Activated naive CD8-positive, alpha-beta T cell treated with anti-CD3 and anti-CD28 coated beads, Interleukin-2, amount 10 ng/mL, durations not matched to agents 7 days and 5 days (primary cell): ENCODE measurements at regions not wholly inside any gene's neighbourhood (a gene's known extent, or its start where the extent isn't known, plus 50 kb on each side); places are given as distances from the start of the nearest gene placed in this dataset.
"Not testable (repeated sequence)": the region's sequence is repeated elsewhere in the genome, so short reads cannot be mapped to it uniquely, and the experiment has no call there.

Experiments used
- ATAC-seq: fragments of 150-1000 bp; cut with Tn5 transposase; one replicate; pipeline ENCODE4 v1.10.0; 2021; ENCODE audit warnings: low read depth, moderate library complexity
- POLR2A ChIA-PET: fragments of 350-600 bp; sonication (Branson Sonifier 250); formaldehyde crosslinking; loops from one replicate; lab custom pipeline; 2021; ENCODE audit warnings: antibody characterized with exemption; lab: Charles Lee
- DNase-seq: peaks from one replicate; pipeline ENCODE4 v3.0.0; 2021
- H3K27ac Mint-ChIP-seq: one replicate; pipeline ENCODE4 v1.8.0; 2022; ENCODE audit warnings: mild to moderate bottlenecking, mixed read lengths
- H3K27me3 Mint-ChIP-seq: one replicate; pipeline ENCODE4 v1.8.0; 2022; ENCODE audit warnings: mild to moderate bottlenecking, moderate library complexity, mixed read lengths
- H3K36me3 Mint-ChIP-seq: one replicate; pipeline ENCODE4 v1.8.0; 2021; ENCODE audit warnings: mild to moderate bottlenecking, mixed read lengths
- H3K4me1 Mint-ChIP-seq: one replicate; pipeline ENCODE4 v1.8.0; 2021; ENCODE audit warnings: mixed read lengths
- H3K4me3 Mint-ChIP-seq: one replicate; pipeline ENCODE4 v1.8.0; 2022; ENCODE audit warnings: mild to moderate bottlenecking, moderate library complexity, mixed read lengths
- H3K9me3 Mint-ChIP-seq: one replicate; pipeline ENCODE4 v1.8.0; 2021; ENCODE audit warnings: mixed read lengths

DNA sequence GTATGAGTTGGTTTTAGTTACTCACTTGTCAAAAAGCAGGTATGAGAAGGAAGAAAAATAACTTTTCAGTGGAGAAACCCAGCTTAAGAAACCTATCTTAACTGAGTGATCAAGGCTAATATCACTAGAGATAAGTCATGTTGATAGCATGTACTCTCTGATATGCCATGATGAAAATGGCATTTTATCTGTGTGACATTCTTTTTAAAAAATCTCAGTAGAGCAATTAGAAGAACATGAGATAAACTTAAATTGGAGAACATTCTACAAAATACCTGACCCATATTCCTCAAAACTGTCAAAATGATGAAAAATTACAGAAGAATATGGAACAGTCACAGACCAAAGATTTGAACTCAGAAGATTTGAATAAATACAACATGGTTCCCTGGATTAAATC lies 912.4 kb upstream of the ATXN7L3B start:
- ATAC-seq (no peak), DNase-seq (no peak)
- peaks cover 3% of the 10 kb centered on the region for H3K9me3 Mint-ChIP-seq
- H3K27me3 Mint-ChIP-seq = no peaks in the 10 kb centered on the region
- no peak overlapping the region for H3K27ac Mint-ChIP-seq
- H3K4me1 Mint-ChIP-seq = no peaks in the 10 kb centered on the region
- no peak overlapping the region for H3K4me3 Mint-ChIP-seq
- POLR2A ChIA-PET = no interaction called here
- H3K36me3 Mint-ChIP-seq = no peaks in the 10 kb centered on the region

DNA sequence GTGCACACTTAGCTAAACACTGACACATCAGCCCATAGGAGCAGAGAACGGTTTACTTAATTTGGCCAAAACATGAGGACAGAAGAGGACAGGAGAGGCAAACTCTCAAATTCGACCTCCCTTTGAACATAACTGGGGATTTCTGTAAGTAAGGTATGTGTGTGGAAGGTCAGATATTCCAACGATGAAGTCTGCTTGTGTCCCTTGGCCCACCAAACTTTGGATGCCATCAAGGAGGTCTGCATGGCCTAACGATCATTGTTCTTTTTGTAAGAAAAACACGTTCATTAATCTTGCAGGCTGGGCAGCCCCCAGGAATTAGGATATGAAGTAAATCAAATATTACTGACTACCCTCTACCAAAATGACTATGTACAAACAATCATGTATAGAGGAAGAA lies 908.5 kb upstream of the ATXN7L3B start:
- Mint-ChIP-seq H3K9me3 (no peaks in the 10 kb centered on the region), H3K27ac (no peak overlapping the region), H3K4me3 (no peak overlapping the region), H3K4me1 (no peaks in the 10 kb centered on the region), H3K27me3 (no peaks in the 10 kb centered on the region), H3K36me3 (no peaks in the 10 kb centered on the region)
- DNase-seq = no peak
- no peak for ATAC-seq
- POLR2A ChIA-PET = no interaction called here

DNA sequence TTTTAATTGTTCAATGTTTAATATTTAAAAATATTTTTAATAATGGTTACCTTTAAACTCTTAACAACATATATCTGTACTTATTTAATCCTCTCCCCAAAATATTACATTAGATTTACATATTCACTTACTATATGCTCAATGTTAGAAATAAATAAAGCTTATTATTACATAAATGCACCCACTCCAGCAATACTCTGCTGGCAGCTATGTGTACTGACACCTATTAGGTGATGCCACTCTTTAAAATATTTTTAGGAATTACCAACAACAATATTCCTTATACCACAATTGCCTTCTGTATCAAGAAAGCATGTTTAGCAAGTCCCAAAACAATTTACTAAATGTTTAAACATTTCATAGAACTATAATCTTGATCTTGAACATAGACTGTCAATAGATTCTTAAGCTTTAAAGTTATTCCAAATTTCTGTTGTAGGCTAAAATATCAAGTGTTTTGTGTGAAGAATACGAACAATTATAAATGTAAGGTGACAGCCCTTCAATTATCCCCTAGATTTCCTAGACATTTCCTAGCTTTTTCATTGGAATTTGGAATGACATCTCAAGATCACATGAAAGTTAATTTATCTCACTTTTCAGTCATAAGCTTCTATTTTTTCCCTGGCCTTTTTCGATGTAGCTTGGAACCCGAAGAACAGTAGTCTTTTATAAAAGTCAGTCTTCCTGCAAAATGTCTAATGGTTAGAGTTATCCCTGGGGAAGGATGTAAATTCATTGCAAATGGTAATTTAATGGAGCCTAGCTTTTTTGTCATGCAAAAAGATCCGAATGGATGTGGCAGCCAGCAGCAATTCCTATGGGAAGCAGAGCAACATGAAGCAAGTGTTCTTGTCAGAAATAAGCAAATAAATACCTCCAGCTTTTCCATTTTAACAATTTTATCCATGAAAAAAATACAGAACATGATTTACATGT lies 907.5 kb upstream of the ATXN7L3B start:
- no peak for ATAC-seq
- H3K9me3 Mint-ChIP-seq = no peaks in the 10 kb centered on the region
- no peak overlapping the region for H3K4me3 Mint-ChIP-seq
- no peaks in the 10 kb centered on the region for H3K27me3 Mint-ChIP-seq
- POLR2A ChIA-PET = no interaction called here
- no peaks in the 10 kb centered on the region for H3K36me3 Mint-ChIP-seq
- DNase-seq = no peak
- H3K27ac Mint-ChIP-seq = no peak overlapping the region
- no peaks in the 10 kb centered on the region for H3K4me1 Mint-ChIP-seq

DNA sequence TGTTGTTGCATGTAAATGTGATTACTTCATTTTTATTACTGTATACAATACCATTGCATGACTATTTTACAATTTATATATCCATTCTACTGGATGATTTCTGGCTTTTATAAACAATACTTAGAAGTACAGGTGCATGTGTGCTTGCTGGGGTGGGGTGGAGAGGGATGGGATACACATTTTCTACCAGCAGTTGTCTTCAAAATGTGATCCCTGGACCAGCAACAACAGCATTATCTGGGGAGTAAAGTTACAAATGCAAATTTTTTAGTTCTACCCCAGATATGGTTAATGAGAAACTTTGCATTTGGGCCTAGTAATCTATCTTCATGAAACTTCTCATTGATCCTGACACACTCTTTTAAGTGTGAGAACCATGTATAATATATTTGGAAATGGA lies 905.4 kb upstream of the ATXN7L3B start:
- H3K4me3 Mint-ChIP-seq = no peak overlapping the region
- POLR2A ChIA-PET = no interaction called here

DNA sequence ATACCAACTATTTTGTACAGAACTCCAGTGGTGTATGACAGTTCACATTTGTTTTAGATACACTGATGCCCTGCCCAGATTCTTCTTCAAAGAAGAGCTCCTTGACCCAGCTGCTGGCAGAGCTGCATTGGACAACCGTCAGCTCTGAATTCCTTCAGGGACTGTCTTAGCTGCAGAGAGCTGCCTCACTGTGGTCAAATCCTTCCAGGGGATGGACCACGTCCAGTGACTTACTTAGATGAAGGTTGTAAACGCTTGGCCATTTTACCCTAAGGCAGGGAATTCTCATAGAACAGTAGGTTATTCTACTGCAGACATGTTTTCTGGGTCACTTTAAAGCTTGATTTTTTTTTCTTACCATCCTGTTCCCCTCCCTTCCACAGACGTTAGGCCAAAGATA lies 905.0 kb upstream of the ATXN7L3B start:
- POLR2A ChIA-PET = no interaction called here
- peaks cover 1% of the 10 kb centered on the region for H3K9me3 Mint-ChIP-seq
- DNase-seq (no peak), ATAC-seq (no peak)
- no peak overlapping the region for H3K27ac Mint-ChIP-seq
- no peaks in the 10 kb centered on the region for H3K36me3 Mint-ChIP-seq
- no peaks in the 10 kb centered on the region for H3K4me1 Mint-ChIP-seq
- H3K27me3 Mint-ChIP-seq = no peaks in the 10 kb centered on the region
- no peak overlapping the region for H3K4me3 Mint-ChIP-seq

More for the DNA sequence above, 905.4 kb upstream of the ATXN7L3B start:
- DNase-seq (no peak), ATAC-seq (no peak)
- no peaks in the 10 kb centered on the region for H3K27me3 Mint-ChIP-seq
- H3K9me3 Mint-ChIP-seq = peaks cover 1% of the 10 kb centered on the region
- no peaks in the 10 kb centered on the region for H3K36me3 Mint-ChIP-seq
- H3K4me1 Mint-ChIP-seq = no peaks in the 10 kb centered on the region
- H3K27ac Mint-ChIP-seq = no peak overlapping the region

DNA sequence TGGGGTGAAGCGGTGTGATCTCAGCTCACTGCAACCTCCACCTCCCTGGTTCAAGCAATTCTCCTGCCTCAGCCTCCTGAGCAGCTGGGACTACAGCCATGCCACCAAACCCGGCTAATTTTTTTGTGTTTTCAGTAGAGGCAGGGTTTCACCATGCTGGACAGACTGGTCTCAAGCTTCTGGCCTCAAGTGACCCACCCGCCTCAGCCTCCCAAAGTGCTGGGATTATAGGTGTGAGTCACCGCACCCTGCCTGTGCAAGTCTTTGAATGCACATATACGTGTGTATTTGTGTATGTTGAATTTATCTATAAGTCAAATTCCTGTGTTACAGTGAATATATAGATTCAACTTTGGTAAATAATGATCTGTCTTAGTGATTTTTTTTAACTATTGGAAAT lies 898.2 kb upstream of the ATXN7L3B start:
- not testable (repeated sequence) for H3K9me3 Mint-ChIP-seq, ATAC-seq, H3K4me3 Mint-ChIP-seq

DNA sequence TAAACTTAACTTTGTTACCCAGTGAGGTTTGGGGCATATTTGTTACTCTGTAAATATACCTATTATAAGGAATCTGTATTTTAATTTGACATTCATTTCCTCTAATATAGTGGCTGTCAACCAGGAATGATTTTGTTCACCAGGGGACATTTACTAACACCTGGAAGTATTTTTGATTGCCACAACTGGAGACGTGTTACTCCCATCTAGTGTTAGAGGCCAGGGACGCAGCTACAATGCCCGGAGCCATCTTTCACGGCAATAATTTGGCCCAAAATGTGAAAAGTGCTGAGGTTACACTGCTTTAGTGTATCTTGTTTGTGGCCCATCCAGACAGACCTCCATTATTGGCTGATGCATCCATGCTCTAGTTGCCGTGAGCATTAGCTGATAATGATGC lies 881.3 kb upstream of the ATXN7L3B start:
- Mint-ChIP-seq H3K27ac (no peak overlapping the region), H3K4me1 (no peaks in the 10 kb centered on the region), H3K27me3 (no peaks in the 10 kb centered on the region), H3K36me3 (no peaks in the 10 kb centered on the region), H3K4me3 (no peak overlapping the region), H3K9me3 (peaks cover 4% of the 10 kb centered on the region)
- no peak for DNase-seq
- ATAC-seq = no peak
- POLR2A ChIA-PET = no interaction called here

More for the DNA sequence above, 898.2 kb upstream of the ATXN7L3B start:
- H3K27me3 Mint-ChIP-seq, H3K27ac Mint-ChIP-seq, H3K36me3 Mint-ChIP-seq, DNase-seq, H3K4me1 Mint-ChIP-seq, POLR2A ChIA-PET: not testable (repeated sequence)

DNA sequence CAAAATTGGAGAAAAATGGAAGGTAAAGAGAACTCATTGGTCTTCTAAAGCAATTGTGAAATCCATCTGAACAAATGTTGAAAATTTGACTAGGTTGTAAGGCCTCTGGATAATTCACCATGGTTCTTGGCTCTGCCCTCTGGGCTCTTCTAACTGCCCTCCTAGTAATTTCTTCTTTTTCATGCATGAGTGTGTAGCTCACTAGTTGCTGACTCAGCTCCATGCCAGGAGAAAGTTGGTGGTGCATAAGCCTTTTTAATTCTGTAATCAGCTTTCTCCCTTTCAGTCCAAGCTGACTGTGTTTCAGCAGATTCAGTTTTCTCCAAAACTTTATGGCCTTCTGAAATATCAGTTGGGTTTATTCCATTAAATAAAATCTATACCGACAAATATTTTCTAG lies 877.8 kb upstream of the ATXN7L3B start:
- no peak for ATAC-seq
- POLR2A ChIA-PET = no interaction called here
- H3K27me3 Mint-ChIP-seq = no peaks in the 10 kb centered on the region
- no peaks in the 10 kb centered on the region for H3K4me1 Mint-ChIP-seq
- DNase-seq = no peak
- H3K36me3 Mint-ChIP-seq = no peaks in the 10 kb centered on the region
- no peak overlapping the region for H3K27ac Mint-ChIP-seq
- no peak overlapping the region for H3K4me3 Mint-ChIP-seq
- no peaks in the 10 kb centered on the region for H3K9me3 Mint-ChIP-seq

DNA sequence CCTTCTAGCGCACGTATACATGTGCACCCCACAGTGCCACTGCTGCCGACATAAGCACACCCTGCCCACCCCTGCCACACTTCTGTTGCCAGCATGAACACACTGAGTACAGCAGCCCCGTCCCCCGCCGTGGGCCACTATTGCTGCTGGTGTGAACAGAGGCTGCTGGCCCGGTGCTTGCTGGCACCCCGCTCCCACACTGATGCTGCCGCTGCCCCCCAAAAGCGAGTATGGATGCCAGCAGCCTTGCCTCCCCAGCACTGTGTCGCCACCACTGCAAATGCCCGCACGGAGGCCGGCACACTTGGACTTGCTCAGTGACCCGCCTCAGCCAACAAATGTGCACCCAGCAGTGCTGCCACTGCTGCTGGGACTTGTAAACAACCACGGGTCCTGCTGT lies 872.4 kb upstream of the ATXN7L3B start:
- H3K9me3 Mint-ChIP-seq = no peaks in the 10 kb centered on the region
- DNase-seq (no peak), ATAC-seq (no peak)
- POLR2A ChIA-PET = no interaction called here
- no peak overlapping the region for H3K27ac Mint-ChIP-seq
- H3K36me3 Mint-ChIP-seq = no peaks in the 10 kb centered on the region
- H3K4me3 Mint-ChIP-seq = no peak overlapping the region
- H3K27me3 Mint-ChIP-seq = peaks cover 1% of the 10 kb centered on the region
- H3K4me1 Mint-ChIP-seq = no peaks in the 10 kb centered on the region

DNA sequence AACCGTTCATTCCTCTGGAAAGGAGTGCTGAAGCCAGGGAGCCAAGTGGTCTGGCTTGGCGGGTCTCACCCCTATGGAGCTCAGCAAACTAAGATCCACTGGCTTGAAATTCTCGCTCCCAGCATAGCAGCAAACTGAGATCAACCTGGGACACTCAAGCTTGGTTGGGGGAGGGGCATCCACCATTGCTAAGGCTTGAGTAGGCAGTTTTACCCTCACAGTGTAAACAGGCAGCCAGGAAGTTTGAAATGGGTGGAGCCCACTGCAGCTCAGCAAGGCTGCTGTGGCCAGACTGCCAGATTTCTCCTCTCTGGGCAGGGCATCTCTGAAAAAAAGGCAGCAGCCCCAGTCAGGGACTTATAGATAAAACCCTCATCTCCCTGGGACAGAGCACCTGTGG lies 866.1 kb upstream of the ATXN7L3B start:
- H3K9me3 Mint-ChIP-seq, DNase-seq, H3K4me3 Mint-ChIP-seq, H3K4me1 Mint-ChIP-seq, H3K36me3 Mint-ChIP-seq, ATAC-seq, H3K27ac Mint-ChIP-seq, POLR2A ChIA-PET, H3K27me3 Mint-ChIP-seq: not testable (repeated sequence)

DNA sequence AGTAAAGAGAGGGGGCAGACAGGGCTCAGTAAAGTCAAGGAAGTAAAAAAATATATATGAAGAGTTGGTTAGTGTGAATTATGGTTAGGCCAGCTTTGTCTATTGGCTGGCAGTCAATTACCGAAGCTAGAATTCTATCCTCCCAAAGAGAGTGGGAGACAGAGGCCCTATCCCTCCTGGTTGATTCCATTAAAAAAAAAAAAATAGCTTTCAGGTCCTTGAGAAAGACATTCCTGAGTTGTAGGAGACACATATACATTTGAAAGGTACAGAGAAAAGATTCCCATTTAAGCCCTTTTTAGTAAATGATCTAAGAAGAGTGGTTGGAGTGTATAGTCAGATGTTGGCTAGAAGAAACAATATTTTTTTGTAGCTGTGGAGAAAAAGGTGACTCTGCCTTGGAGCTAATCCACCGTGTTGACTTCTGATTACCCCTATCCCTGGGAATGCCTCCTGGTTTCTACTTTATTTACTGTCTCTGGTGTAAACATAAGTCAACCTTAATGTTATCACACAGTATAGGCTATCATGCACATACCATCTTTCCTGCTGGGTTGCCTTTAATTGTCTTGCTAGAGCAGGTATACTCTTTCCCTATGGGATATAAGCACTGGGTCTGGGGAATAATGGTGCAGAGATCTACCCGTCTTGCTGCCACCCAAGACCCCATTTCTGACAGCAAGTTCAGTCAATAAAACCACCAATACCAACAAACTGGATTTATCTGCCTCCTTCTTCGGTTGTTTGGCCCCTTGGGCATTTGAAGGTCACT lies 859.9 kb upstream of the ATXN7L3B start:
- peaks cover 2% of the 10 kb centered on the region for H3K9me3 Mint-ChIP-seq

DNA sequence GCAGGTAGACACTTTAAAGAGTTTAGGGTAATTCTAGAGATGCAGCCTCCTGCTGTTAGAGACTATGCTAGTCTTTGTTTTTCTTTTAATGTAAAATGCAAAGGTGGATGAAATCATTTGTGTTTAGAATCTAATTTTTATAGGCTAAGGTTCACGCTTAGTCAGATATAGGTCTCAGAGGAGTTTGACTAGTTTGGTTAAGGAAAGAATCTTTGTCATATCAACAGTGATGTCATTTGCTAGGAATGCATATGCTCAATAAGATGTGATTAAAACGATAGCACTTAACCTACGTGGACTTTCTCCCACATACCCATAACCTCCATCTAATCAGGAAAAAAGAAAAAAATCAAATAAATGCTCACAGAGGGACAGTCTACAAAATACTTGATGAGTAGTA lies 859.3 kb upstream of the ATXN7L3B start:
- DNase-seq (no peak), ATAC-seq (no peak)
- Mint-ChIP-seq H3K4me1 (no peaks in the 10 kb centered on the region), H3K4me3 (no peak overlapping the region), H3K27ac (no peak overlapping the region), H3K27me3 (no peaks in the 10 kb centered on the region), H3K9me3 (peaks cover 2% of the 10 kb centered on the region), H3K36me3 (no peaks in the 10 kb centered on the region)
- POLR2A ChIA-PET = no interaction called here

More for the DNA sequence above, 859.9 kb upstream of the ATXN7L3B start:
- no peak for DNase-seq
- no peaks in the 10 kb centered on the region for H3K27me3 Mint-ChIP-seq
- POLR2A ChIA-PET = no interaction called here
- no peaks in the 10 kb centered on the region for H3K4me1 Mint-ChIP-seq
- no peaks in the 10 kb centered on the region for H3K36me3 Mint-ChIP-seq
- no peak for ATAC-seq
- no peak overlapping the region for H3K27ac Mint-ChIP-seq
- H3K4me3 Mint-ChIP-seq = no peak overlapping the region

DNA sequence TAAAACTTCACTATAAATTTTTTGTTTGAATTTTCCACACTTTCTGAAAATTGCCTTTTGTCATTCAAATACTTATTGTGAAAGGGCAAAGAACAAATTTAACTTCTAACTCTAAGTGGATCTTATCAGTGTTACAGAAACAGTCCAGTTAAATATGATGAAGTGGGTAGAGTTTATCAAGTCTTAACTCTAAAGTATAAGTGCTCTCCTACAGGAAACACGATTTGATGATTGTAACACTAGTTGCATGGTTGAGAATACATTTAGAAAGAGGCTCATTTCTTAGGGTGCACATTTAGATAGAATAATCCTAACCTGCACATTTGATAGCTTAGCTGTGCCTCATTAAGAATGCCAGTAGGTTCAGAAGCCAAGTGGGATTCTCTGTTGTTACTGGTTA lies 838.3 kb upstream of the ATXN7L3B start:
- no peak overlapping the region for H3K4me3 Mint-ChIP-seq
- H3K9me3 Mint-ChIP-seq = peaks cover 2% of the 10 kb centered on the region
- no peaks in the 10 kb centered on the region for H3K27me3 Mint-ChIP-seq
- POLR2A ChIA-PET = no interaction called here
- DNase-seq = no peak
- no peaks in the 10 kb centered on the region for H3K4me1 Mint-ChIP-seq
- H3K36me3 Mint-ChIP-seq = no peaks in the 10 kb centered on the region
- no peak overlapping the region for H3K27ac Mint-ChIP-seq
- ATAC-seq = no peak

DNA sequence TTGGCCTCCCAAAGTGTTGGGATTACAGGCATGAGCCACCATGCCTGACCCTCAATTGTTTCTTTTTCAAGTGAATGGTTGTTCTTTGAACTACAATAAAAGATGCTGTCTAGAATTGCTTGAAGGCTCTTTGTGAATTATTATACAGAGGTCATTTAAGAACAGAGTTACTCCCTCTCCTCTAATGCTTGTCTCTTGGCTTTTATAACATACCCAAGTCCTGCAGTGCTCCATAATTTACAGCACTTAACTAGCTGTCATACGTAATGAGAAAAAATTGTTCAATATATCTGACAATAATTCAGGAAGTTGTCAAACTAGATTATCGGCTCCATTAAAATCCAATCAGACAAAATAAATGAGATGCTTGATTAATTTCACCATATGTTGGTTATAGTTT lies 823.0 kb upstream of the ATXN7L3B start:
- POLR2A ChIA-PET = no interaction called here
- no peaks in the 10 kb centered on the region for H3K4me1 Mint-ChIP-seq
- H3K27me3 Mint-ChIP-seq = no peaks in the 10 kb centered on the region
- no peak for DNase-seq
- no peaks in the 10 kb centered on the region for H3K9me3 Mint-ChIP-seq
- no peak overlapping the region for H3K4me3 Mint-ChIP-seq
- ATAC-seq = no peak
- H3K36me3 Mint-ChIP-seq = no peaks in the 10 kb centered on the region
- no peak overlapping the region for H3K27ac Mint-ChIP-seq
